ENCODE measurements at regions not wholly inside any gene's neighbourhood (a gene's known extent, or its start where the extent isn't known, plus 50 kb on each side); places are given as distances from the start of the nearest gene placed in this dataset.

DNA sequence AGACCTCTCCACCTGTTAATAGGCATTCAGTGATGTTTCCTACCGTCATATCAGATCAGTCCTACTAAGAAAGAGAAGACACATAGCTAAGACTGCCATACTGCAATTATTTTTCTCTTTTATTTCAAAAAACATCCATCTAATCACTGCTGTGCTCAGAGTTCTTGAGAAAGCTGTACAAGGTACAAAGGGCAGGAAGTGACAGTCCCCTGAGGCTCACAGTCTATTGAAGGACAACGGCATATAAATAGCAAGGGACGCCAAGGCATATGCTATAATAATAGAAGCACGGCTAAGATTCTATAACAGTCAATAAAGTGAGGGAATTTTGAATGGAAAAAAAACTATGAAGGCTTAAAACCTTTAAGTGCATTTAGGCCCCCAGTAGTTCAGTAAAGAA, 415.3 kb upstream of the NRP1 start:
- TF ChIP-seq, protein P1, sequence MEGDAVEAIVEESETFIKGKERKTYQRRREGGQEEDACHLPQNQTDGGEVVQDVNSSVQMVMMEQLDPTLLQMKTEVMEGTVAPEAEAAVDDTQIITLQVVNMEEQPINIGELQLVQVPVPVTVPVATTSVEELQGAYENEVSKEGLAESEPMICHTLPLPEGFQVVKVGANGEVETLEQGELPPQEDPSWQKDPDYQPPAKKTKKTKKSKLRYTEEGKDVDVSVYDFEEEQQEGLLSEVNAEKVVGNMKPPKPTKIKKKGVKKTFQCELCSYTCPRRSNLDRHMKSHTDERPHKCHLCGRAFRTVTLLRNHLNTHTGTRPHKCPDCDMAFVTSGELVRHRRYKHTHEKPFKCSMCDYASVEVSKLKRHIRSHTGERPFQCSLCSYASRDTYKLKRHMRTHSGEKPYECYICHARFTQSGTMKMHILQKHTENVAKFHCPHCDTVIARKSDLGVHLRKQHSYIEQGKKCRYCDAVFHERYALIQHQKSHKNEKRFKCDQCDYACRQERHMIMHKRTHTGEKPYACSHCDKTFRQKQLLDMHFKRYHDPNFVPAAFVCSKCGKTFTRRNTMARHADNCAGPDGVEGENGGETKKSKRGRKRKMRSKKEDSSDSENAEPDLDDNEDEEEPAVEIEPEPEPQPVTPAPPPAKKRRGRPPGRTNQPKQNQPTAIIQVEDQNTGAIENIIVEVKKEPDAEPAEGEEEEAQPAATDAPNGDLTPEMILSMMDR (IDR thresholded peaks at IDR 0.05) = no peak
- TF ChIP-seq EZH2 (IDR thresholded peaks at IDR 0.05; ENCODE audit: borderline replicate concordance, insufficient read depth, low read depth, low read length, poor library complexity, severe bottlenecking) = no peak

All from B cell (primary cell).